ENCODE measurements at regions not wholly inside any gene's neighbourhood (a gene's known extent, or its start where the extent isn't known, plus 50 kb on each side); places are given as distances from the start of the nearest gene placed in this dataset.

DNA sequence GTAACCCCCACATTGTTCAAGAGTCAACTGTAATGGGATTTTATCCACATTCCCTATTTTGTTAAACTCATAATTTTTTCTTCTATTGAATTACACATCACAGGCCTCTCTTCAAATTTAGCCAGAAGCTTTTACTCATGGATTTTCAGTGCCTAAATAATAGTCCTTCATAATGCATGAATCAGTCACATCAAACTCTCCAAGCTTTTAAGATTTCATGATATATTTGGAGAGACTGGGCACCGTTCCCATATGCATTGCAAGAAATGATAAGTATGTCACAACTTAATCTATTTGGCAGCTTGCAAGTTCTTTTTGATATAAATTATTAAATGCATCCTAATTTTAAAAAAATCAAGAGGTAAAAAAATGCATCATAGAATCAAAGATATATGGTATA, 465.9 kb downstream of the DMAC1 start:
- TF ChIP-seq, protein P1, sequence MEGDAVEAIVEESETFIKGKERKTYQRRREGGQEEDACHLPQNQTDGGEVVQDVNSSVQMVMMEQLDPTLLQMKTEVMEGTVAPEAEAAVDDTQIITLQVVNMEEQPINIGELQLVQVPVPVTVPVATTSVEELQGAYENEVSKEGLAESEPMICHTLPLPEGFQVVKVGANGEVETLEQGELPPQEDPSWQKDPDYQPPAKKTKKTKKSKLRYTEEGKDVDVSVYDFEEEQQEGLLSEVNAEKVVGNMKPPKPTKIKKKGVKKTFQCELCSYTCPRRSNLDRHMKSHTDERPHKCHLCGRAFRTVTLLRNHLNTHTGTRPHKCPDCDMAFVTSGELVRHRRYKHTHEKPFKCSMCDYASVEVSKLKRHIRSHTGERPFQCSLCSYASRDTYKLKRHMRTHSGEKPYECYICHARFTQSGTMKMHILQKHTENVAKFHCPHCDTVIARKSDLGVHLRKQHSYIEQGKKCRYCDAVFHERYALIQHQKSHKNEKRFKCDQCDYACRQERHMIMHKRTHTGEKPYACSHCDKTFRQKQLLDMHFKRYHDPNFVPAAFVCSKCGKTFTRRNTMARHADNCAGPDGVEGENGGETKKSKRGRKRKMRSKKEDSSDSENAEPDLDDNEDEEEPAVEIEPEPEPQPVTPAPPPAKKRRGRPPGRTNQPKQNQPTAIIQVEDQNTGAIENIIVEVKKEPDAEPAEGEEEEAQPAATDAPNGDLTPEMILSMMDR (IDR thresholded peaks at IDR 0.05) = no peak
- TF ChIP-seq POLR2A (IDR thresholded peaks at IDR 0.05) = no peak

All from heart left ventricle (tissue), 13 donors.